ENCODE measurements at regions not wholly inside any gene's neighbourhood (a gene's known extent, or its start where the extent isn't known, plus 50 kb on each side); places are given as distances from the start of the nearest gene placed in this dataset.
A peak's percentile ranks its signal among the peaks of the same experiment; 100 is the strongest.

DNA sequence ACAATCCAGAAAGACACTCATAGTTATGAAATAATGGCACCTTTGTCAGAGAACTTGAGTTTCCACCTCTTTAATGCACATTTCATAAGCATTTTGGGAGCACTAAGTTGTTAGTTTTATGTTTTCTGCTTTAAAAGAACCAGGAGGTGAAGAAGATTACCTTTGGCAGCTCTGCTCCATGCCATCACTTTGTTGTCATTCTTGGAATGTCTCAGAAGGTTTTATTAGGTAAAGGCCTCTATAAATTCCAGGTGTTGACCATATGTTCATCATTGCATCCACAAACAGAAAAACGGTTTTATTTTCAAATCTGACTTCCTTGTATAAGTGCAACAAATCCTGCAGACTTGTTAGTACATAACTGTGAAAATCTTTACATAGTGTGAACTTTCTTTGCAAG lies 424.8 kb downstream of the MDFIC start:
- Histone ChIP-seq H4K20me1 (ENCODE audit: insufficient read depth, low read length) (no peaks in the 10 kb centered on the region), H3K9ac (ENCODE audit: low read length) (no peak overlapping the region), H3F3A (ENCODE audit: insufficient read depth, low read length) (no peaks in the 10 kb centered on the region), H3K4me3 (ENCODE audit: low read depth, low read length, poor library complexity, severe bottlenecking) (no peak overlapping the region), H2AFZ (ENCODE audit: low read length) (no peak overlapping the region), H3K27me3 (ENCODE audit: insufficient read depth, low read length) (no peaks in the 10 kb centered on the region), H3K79me2 (ENCODE audit: insufficient read depth, low read length) (no peaks in the 10 kb centered on the region), H3K36me3 (ENCODE audit: insufficient read depth, low read length) (no peaks in the 10 kb centered on the region), H3K4me1 (ENCODE audit: insufficient read depth, low read length, severe bottlenecking) (no peaks in the 10 kb centered on the region), H3K27ac (ENCODE audit: low read depth, low read length, poor library complexity, severe bottlenecking) (no peak overlapping the region), H3K9me2 (ENCODE audit: low read depth, low read length) (no peaks in the 10 kb centered on the region), H3K9me3 (ENCODE audit: low read length) (no peaks in the 10 kb centered on the region), H3K4me2 (ENCODE audit: low read length) (no peak overlapping the region)
- TF ChIP-seq, protein P1, sequence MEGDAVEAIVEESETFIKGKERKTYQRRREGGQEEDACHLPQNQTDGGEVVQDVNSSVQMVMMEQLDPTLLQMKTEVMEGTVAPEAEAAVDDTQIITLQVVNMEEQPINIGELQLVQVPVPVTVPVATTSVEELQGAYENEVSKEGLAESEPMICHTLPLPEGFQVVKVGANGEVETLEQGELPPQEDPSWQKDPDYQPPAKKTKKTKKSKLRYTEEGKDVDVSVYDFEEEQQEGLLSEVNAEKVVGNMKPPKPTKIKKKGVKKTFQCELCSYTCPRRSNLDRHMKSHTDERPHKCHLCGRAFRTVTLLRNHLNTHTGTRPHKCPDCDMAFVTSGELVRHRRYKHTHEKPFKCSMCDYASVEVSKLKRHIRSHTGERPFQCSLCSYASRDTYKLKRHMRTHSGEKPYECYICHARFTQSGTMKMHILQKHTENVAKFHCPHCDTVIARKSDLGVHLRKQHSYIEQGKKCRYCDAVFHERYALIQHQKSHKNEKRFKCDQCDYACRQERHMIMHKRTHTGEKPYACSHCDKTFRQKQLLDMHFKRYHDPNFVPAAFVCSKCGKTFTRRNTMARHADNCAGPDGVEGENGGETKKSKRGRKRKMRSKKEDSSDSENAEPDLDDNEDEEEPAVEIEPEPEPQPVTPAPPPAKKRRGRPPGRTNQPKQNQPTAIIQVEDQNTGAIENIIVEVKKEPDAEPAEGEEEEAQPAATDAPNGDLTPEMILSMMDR (IDR thresholded peaks at IDR 0.05; ENCODE audit: low read length): no peak
- TF ChIP-seq EZH2 (IDR thresholded peaks at IDR 0.05; ENCODE audit: borderline replicate concordance, low read length): no peak

DNA sequence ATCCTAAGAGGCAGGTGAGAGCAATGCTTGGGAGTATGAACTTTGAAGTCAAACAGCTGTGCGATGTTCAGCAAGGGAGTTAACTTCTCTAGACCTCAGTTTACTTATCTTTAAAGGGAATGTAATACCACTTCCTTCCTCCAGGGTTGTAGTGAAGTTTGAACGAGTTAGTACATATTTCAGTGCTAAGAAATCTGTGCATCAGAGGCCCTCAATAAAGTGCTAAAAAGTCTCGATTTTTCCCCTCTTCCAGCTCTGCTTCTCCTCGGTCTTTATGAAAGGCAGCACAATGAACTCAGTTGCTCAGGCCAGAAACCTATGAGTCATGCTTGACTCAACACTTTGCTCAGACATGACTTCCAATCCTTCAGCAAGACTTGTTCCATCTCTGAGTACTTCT lies 418.9 kb downstream of the MDFIC start:
- H3K4me3 ChIP-seq (ENCODE audit: low read depth, low read length, poor library complexity, severe bottlenecking): no peak overlapping the region
- no peaks in the 10 kb centered on the region for H3F3A ChIP-seq (ENCODE audit: insufficient read depth, low read length)
- no peaks in the 10 kb centered on the region for H3K27me3 ChIP-seq (ENCODE audit: insufficient read depth, low read length)
- no peaks in the 10 kb centered on the region for H3K36me3 ChIP-seq (ENCODE audit: insufficient read depth, low read length)
- no peaks in the 10 kb centered on the region for H3K79me2 ChIP-seq (ENCODE audit: insufficient read depth, low read length)
- no peaks in the 10 kb centered on the region for H3K9me3 ChIP-seq (ENCODE audit: low read length)
- TF ChIP-seq EZH2 (IDR thresholded peaks at IDR 0.05; ENCODE audit: borderline replicate concordance, low read length): no peak
- TF ChIP-seq, protein P1 (IDR thresholded peaks at IDR 0.05; ENCODE audit: low read length): peak; percentile 28; the same call in 1 of the 2 replicates
- no peak overlapping the region for H3K27ac ChIP-seq (ENCODE audit: low read depth, low read length, poor library complexity, severe bottlenecking)
- H4K20me1 ChIP-seq (ENCODE audit: insufficient read depth, low read length): no peaks in the 10 kb centered on the region
- H3K4me2 ChIP-seq (ENCODE audit: low read length): no peak overlapping the region
- H2AFZ ChIP-seq (ENCODE audit: low read length): no peak overlapping the region
- H3K4me1 ChIP-seq (ENCODE audit: insufficient read depth, low read length, severe bottlenecking): no peaks in the 10 kb centered on the region
- H3K9me2 ChIP-seq (ENCODE audit: low read depth, low read length): no peaks in the 10 kb centered on the region
- H3K9ac ChIP-seq (ENCODE audit: low read length): no peak overlapping the region

DNA sequence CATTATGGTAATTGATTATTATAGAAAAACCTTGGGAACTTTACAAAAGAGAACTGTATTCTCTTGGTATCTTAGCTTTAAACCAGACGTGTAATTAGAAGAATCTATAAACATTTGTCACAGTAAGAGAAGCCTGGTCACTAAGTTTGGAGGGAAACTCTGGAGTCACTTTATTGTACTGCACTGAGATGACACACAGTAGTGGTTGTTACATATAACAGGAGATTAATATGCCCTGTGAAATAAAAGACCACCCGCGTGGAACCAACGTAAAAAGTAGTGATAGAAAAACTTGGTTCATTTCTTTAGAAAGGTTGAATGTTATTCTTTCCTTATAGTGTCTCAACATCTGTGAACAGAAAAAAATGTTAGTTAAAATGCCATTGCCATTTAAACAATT lies 416.1 kb downstream of the MDFIC start:
- no peaks in the 10 kb centered on the region for H4K20me1 ChIP-seq (ENCODE audit: insufficient read depth, low read length)
- no peak overlapping the region for H2AFZ ChIP-seq (ENCODE audit: low read length)
- no peaks in the 10 kb centered on the region for H3K9me3 ChIP-seq (ENCODE audit: low read length)
- H3K27ac ChIP-seq (ENCODE audit: low read depth, low read length, poor library complexity, severe bottlenecking): no peak overlapping the region
- TF ChIP-seq, protein P1 (IDR thresholded peaks at IDR 0.05; ENCODE audit: low read length): no peak
- no peak for TF ChIP-seq EZH2 (IDR thresholded peaks at IDR 0.05; ENCODE audit: borderline replicate concordance, low read length)
- no peaks in the 10 kb centered on the region for H3K36me3 ChIP-seq (ENCODE audit: insufficient read depth, low read length)
- no peaks in the 10 kb centered on the region for H3F3A ChIP-seq (ENCODE audit: insufficient read depth, low read length)
- no peak overlapping the region for H3K4me2 ChIP-seq (ENCODE audit: low read length)
- no peaks in the 10 kb centered on the region for H3K27me3 ChIP-seq (ENCODE audit: insufficient read depth, low read length)
- H3K4me1 ChIP-seq (ENCODE audit: insufficient read depth, low read length, severe bottlenecking): no peaks in the 10 kb centered on the region
- H3K79me2 ChIP-seq (ENCODE audit: insufficient read depth, low read length): no peaks in the 10 kb centered on the region
- H3K9me2 ChIP-seq (ENCODE audit: low read depth, low read length): no peaks in the 10 kb centered on the region
- H3K9ac ChIP-seq (ENCODE audit: low read length): no peak overlapping the region
- no peak overlapping the region for H3K4me3 ChIP-seq (ENCODE audit: low read depth, low read length, poor library complexity, severe bottlenecking)

Measured in OCI-LY1 (cell line).